Liver (tissue), 8 donors: ENCODE measurements at regions not wholly inside any gene's neighbourhood (a gene's known extent, or its start where the extent isn't known, plus 50 kb on each side); places are given as distances from the start of the nearest gene placed in this dataset.

ENCODE experiments used
- DNase-seq: peaks from one replicate; pipeline ENCODE4 v3.0.0-alpha.2; 2017; ENCODE audit warnings: low spot score
- H3K27ac ChIP-seq, 2 donors: one replicate each; pipeline ENCODE4 v1.7.0; 2013; ENCODE audit warnings: inconsistent platforms in 2 of 2, low read length in 2 of 2, control low read depth in 1 of 2, low read depth in 1 of 2, mild to moderate bottlenecking in 1 of 2
- H3K27me3 ChIP-seq, 4 donors: one replicate each; pipeline versions ENCODE4 v1.6.1 to v1.7.0; 2013; ENCODE audit warnings: low read length in 3 of 4, inconsistent platforms in 1 of 4, mild to moderate bottlenecking in 1 of 4, moderate library complexity in 1 of 4; ENCODE audit not compliant: control insufficient read depth in 4 of 4, insufficient read depth in 4 of 4
- H3K36me3 ChIP-seq, 4 donors: one replicate each; pipeline versions ENCODE4 v1.6.1 to v1.7.0; 2013; ENCODE audit warnings: low read length in 3 of 4, mild to moderate bottlenecking in 3 of 4, low read depth in 1 of 4, moderate library complexity in 1 of 4; ENCODE audit not compliant: control insufficient read depth in 4 of 4, insufficient read depth in 3 of 4
- H3K4me1 ChIP-seq, 4 donors: one replicate each; pipeline versions ENCODE4 v1.6.1 to v1.7.0; 2013; ENCODE audit warnings: low read length in 3 of 4, mild to moderate bottlenecking in 3 of 4, moderate library complexity in 1 of 4; ENCODE audit not compliant: control insufficient read depth in 4 of 4, insufficient read depth in 4 of 4
- H3K4me3 ChIP-seq, 3 donors: one replicate each; pipeline versions ENCODE4 v1.6.1 to v1.7.0; 2013; ENCODE audit warnings: low read length in 3 of 3, control low read depth in 1 of 3, low read depth in 1 of 3, mild to moderate bottlenecking in 1 of 3
- H3K9ac ChIP-seq, 2 donors: one replicate each; pipeline ENCODE4 v1.7.0; 2013; ENCODE audit warnings: low read length in 2 of 2, mild to moderate bottlenecking in 2 of 2, moderate library complexity in 2 of 2, control low read depth in 1 of 2, low read depth in 1 of 2
- H3K9me3 ChIP-seq, 4 donors: one replicate each; pipeline versions ENCODE4 v1.6.1 to v1.7.0; 2013; ENCODE audit warnings: low read length in 3 of 4; ENCODE audit not compliant: control insufficient read depth in 4 of 4
- EGR1 ChIP-seq, 2 donors: IDR thresholded peaks; 2 replicates each; pipeline ENCODE4 v1.6.1; 2016 to 2018; ENCODE audit warnings: antibody characterized with exemption in 2 of 2, low read depth in 2 of 2
- FOXA1 ChIP-seq: IDR thresholded peaks from 2 replicates; pipeline ENCODE4 v1.6.1; 2016; ENCODE audit warnings: antibody characterized with exemption
- FOXA2 ChIP-seq: IDR thresholded peaks from 2 replicates; pipeline ENCODE4 v1.6.1; 2016; ENCODE audit warnings: antibody characterized with exemption
- GABPA ChIP-seq, 2 donors: IDR thresholded peaks in 1 of 2; conservative IDR thresholded peaks in 1 of 2; 2 replicates each; pipeline ENCODE4 v1.6.1; 2016; ENCODE audit warnings: antibody characterized with exemption in 2 of 2, mild to moderate bottlenecking in 1 of 2, moderate library complexity in 1 of 2
- HNF4A ChIP-seq, 2 donors: conservative IDR thresholded peaks; 2 replicates each; pipeline ENCODE4 v1.6.1; 2016; ENCODE audit warnings: antibody characterized with exemption in 2 of 2, mild to moderate bottlenecking in 2 of 2
- HNF4G ChIP-seq: IDR thresholded peaks from 2 replicates; pipeline ENCODE4 v1.6.1; 2016; ENCODE audit warnings: antibody characterized with exemption
- JUND ChIP-seq, 2 donors: IDR thresholded peaks; 2 replicates each; pipeline ENCODE4 v1.6.1; 2016; ENCODE audit warnings: antibody characterized with exemption in 2 of 2
- NR2F2 ChIP-seq: IDR thresholded peaks from 2 replicates; pipeline ENCODE4 v1.6.1; 2016; ENCODE audit warnings: antibody characterized with exemption
- RAD21 ChIP-seq, 2 donors: IDR thresholded peaks; 2 replicates each; pipeline ENCODE4 v1.6.1; 2016; ENCODE audit warnings: antibody characterized with exemption in 2 of 2, mild to moderate bottlenecking in 2 of 2
- RXRA ChIP-seq, 2 donors: IDR thresholded peaks; 2 replicates each; pipeline ENCODE4 v1.6.1; 2017 to 2018; ENCODE audit warnings: antibody characterized with exemption in 2 of 2, mild to moderate bottlenecking in 1 of 2
- SP1 ChIP-seq: IDR thresholded peaks from 2 replicates; pipeline ENCODE4 v1.6.1; 2018; ENCODE audit warnings: antibody characterized with exemption, mild to moderate bottlenecking
- TAF1 ChIP-seq: conservative IDR thresholded peaks from 2 replicates; pipeline ENCODE4 v1.6.1; 2016; ENCODE audit warnings: antibody characterized with exemption, mild to moderate bottlenecking
- YY1 ChIP-seq: IDR thresholded peaks from 2 replicates; pipeline ENCODE4 v1.6.1; 2016; ENCODE audit warnings: antibody characterized with exemption, mild to moderate bottlenecking
- WGBS: extraction: QIAGEN DNeasy Blood & Tissue Kit; methylation state at CpG from one replicate; pipeline ENCODE4 v1.1.7; 2013; 5-methylcytosine and 5-hydroxymethylcytosine counted together
- TF ChIP-seq, protein P1 (sequence below): IDR thresholded peaks from 2 replicates; pipeline ENCODE4 v1.6.1; 2016; ENCODE audit warnings: antibody characterized with exemption, mild to moderate bottlenecking
- TF ChIP-seq, protein P2 (sequence below): fragments of 150-350 bp; IDR thresholded peaks from 2 replicates; pipeline ENCODE4 v1.5.1; 2017; ENCODE audit warnings: improper control_type of control experiment, low read depth, low read length; ENCODE audit not compliant: missing input control
- TF ChIP-seq, protein P3 (sequence below): IDR thresholded peaks from 2 replicates; pipeline ENCODE4 v1.6.1; 2016; ENCODE audit warnings: antibody characterized with exemption
- TF ChIP-seq, protein P4 (sequence below): IDR thresholded peaks from 2 replicates; pipeline ENCODE4 v1.6.1; 2016; ENCODE audit warnings: antibody characterized with exemption
- TF ChIP-seq, protein P5 (sequence below): IDR thresholded peaks from 2 replicates; pipeline ENCODE4 v1.6.1; 2016; ENCODE audit warnings: antibody characterized with exemption
- donor health status: healthy.
- donor health status: healthy.
- donor health status: healthy.
- donor health status: healthy.
- donor health status: healthy.

DNA sequence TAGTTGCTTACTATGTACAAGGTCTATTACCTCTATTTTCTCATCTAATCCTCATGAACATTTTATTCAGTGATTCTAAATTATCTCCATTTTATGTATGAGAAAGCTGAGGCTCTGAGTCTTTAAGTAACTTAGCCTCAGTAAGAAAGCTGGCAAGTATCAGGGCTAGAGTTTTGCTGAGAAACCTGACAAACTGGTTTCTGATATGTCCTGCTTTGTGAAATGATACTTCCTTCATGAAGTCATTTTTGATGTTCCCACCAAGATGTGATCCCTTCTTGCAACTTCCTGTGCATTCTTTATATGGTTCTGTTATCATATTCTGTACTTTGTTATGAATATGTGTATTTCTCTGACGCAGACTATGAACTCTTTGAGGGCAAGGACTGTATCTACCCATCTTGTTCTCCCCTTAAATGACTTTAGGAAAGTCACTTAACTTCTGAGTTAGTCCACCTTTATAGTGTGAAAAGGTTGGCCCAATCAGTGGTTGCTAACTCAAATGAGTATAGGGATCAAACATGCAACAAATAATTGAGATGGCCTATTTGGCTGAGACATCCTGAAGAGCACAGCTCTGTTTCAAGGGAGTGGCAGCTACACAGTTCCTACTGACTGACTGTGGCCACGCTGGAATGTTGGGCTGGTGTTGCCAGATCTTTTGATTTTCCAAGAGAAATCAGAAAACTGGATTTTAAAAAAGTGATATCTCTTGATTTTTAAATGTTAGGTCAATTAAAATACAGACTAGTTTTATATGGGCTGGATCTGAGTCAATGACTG, 127.9 kb upstream of the AMOT start:
- WGBS: 86% methylated on average over 2 of the region's 2 CpGs
- Histone ChIP-seq H3K36me3 (no peaks in the 10 kb centered on the region), H3K4me3 (no peak overlapping the region), H3K9ac (no peak overlapping the region), H3K27me3 (peaks cover 0 to 3% (median 0%) of the 10 kb centered on the region in 4 donors), H3K4me1 (no peaks in the 10 kb centered on the region), H3K27ac (no peak overlapping the region), H3K9me3 (no peaks in the 10 kb centered on the region)
- TF ChIP-seq GABPA (IDR thresholded peaks at IDR 0.05 in 1 of 2, conservative IDR thresholded peaks at IDR 0.05 in 1 of 2): no peak
- TF ChIP-seq EGR1 (IDR thresholded peaks at IDR 0.05; ENCODE audit: low read depth in 2 of 2): no peak
- no peak for TF ChIP-seq FOXA2
- no peak for TF ChIP-seq SP1
- TF ChIP-seq, protein P1, sequence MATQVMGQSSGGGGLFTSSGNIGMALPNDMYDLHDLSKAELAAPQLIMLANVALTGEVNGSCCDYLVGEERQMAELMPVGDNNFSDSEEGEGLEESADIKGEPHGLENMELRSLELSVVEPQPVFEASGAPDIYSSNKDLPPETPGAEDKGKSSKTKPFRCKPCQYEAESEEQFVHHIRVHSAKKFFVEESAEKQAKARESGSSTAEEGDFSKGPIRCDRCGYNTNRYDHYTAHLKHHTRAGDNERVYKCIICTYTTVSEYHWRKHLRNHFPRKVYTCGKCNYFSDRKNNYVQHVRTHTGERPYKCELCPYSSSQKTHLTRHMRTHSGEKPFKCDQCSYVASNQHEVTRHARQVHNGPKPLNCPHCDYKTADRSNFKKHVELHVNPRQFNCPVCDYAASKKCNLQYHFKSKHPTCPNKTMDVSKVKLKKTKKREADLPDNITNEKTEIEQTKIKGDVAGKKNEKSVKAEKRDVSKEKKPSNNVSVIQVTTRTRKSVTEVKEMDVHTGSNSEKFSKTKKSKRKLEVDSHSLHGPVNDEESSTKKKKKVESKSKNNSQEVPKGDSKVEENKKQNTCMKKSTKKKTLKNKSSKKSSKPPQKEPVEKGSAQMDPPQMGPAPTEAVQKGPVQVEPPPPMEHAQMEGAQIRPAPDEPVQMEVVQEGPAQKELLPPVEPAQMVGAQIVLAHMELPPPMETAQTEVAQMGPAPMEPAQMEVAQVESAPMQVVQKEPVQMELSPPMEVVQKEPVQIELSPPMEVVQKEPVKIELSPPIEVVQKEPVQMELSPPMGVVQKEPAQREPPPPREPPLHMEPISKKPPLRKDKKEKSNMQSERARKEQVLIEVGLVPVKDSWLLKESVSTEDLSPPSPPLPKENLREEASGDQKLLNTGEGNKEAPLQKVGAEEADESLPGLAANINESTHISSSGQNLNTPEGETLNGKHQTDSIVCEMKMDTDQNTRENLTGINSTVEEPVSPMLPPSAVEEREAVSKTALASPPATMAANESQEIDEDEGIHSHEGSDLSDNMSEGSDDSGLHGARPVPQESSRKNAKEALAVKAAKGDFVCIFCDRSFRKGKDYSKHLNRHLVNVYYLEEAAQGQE: no peak
- no peak for TF ChIP-seq JUND (IDR thresholded peaks at IDR 0.05)
- no peak for TF ChIP-seq FOXA1
- TF ChIP-seq YY1: no peak
- TF ChIP-seq NR2F2: no peak
- no peak for TF ChIP-seq RXRA (IDR thresholded peaks at IDR 0.05)
- TF ChIP-seq, protein P2, sequence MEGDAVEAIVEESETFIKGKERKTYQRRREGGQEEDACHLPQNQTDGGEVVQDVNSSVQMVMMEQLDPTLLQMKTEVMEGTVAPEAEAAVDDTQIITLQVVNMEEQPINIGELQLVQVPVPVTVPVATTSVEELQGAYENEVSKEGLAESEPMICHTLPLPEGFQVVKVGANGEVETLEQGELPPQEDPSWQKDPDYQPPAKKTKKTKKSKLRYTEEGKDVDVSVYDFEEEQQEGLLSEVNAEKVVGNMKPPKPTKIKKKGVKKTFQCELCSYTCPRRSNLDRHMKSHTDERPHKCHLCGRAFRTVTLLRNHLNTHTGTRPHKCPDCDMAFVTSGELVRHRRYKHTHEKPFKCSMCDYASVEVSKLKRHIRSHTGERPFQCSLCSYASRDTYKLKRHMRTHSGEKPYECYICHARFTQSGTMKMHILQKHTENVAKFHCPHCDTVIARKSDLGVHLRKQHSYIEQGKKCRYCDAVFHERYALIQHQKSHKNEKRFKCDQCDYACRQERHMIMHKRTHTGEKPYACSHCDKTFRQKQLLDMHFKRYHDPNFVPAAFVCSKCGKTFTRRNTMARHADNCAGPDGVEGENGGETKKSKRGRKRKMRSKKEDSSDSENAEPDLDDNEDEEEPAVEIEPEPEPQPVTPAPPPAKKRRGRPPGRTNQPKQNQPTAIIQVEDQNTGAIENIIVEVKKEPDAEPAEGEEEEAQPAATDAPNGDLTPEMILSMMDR: no peak
- no peak for TF ChIP-seq HNF4A (conservative IDR thresholded peaks at IDR 0.05)
- TF ChIP-seq TAF1: no peak
- TF ChIP-seq HNF4G: no peak
- TF ChIP-seq, protein P3, sequence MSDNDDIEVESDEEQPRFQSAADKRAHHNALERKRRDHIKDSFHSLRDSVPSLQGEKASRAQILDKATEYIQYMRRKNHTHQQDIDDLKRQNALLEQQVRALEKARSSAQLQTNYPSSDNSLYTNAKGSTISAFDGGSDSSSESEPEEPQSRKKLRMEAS: no peak
- TF ChIP-seq, protein P4, sequence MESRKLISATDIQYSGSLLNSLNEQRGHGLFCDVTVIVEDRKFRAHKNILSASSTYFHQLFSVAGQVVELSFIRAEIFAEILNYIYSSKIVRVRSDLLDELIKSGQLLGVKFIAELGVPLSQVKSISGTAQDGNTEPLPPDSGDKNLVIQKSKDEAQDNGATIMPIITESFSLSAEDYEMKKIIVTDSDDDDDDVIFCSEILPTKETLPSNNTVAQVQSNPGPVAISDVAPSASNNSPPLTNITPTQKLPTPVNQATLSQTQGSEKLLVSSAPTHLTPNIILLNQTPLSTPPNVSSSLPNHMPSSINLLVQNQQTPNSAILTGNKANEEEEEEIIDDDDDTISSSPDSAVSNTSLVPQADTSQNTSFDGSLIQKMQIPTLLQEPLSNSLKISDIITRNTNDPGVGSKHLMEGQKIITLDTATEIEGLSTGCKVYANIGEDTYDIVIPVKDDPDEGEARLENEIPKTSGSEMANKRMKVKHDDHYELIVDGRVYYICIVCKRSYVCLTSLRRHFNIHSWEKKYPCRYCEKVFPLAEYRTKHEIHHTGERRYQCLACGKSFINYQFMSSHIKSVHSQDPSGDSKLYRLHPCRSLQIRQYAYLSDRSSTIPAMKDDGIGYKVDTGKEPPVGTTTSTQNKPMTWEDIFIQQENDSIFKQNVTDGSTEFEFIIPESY: no peak
- TF ChIP-seq, protein P5, sequence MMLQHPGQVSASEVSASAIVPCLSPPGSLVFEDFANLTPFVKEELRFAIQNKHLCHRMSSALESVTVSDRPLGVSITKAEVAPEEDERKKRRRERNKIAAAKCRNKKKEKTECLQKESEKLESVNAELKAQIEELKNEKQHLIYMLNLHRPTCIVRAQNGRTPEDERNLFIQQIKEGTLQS: no peak
- TF ChIP-seq RAD21 (IDR thresholded peaks at IDR 0.05): no peak
- DNase-seq: no peak
